H1 (cell line): ENCODE measurements at regions not wholly inside any gene's neighbourhood (a gene's known extent, or its start where the extent isn't known, plus 50 kb on each side); places are given as distances from the start of the nearest gene placed in this dataset.

ENCODE experiments used
- CTCF ChIA-PET: fragments of 300-600 bp; sonication (Branson Sonifier 250); formaldehyde crosslinking; loops from one replicate; lab custom pipeline; 2021; ENCODE audit not compliant: partially characterized antibody; lab: Charles Lee
- POLR2A ChIA-PET: fragments of 300-600 bp; sonication (Branson Sonifier 250); formaldehyde crosslinking; loops from one replicate; lab custom pipeline; 2021; ENCODE audit warnings: inconsistent platforms; ENCODE audit not compliant: partially characterized antibody; lab: Charles Lee
- DNase-seq, 2 experiments: peaks; one replicate each; pipeline versions ENCODE4 v3.0.0 to v3.0.0-alpha.2; 2010 to 2022; ENCODE audit warnings: low spot score in 2 of 2, low read depth in 1 of 2, mixed read lengths in 1 of 2
- FAIRE-seq: peaks from 2 replicates; lab custom pipeline; 2011; peaks lifted over from hg19 to GRCh38; lab: Jason Lieb, UNC
- H2AFZ ChIP-seq: 2 replicates; pipeline ENCODE4 v1.8.1; 2012; ENCODE audit warnings: low read length, inconsistent platforms
- H2AK5ac ChIP-seq: 2 replicates; pipeline ENCODE4 v1.6.1; 2013; ENCODE audit warnings: low read depth, low read length
- H2BK120ac ChIP-seq: replicated peaks from 2 replicates; pipeline ENCODE3; 2013; ENCODE audit warnings: low read depth, low read length, inconsistent platforms
- H2BK12ac ChIP-seq: 2 replicates; pipeline ENCODE4 v1.6.1; 2013; ENCODE audit warnings: low read depth, low read length
- H2BK15ac ChIP-seq: 2 replicates; pipeline ENCODE4 v1.6.1; 2013; ENCODE audit warnings: low read length
- H2BK20ac ChIP-seq: 2 replicates; pipeline ENCODE4 v1.6.1; 2013; ENCODE audit warnings: low read length
- H2BK5ac ChIP-seq: 2 replicates; pipeline ENCODE4 v1.6.1; 2013; ENCODE audit warnings: low read depth, low read length
- H3K14ac ChIP-seq: 2 replicates; pipeline ENCODE4 v1.6.1; 2013; ENCODE audit warnings: inconsistent platforms; ENCODE audit not compliant: insufficient read length
- H3K18ac ChIP-seq: 2 replicates; pipeline ENCODE4 v1.6.1; 2013; ENCODE audit warnings: low read length; ENCODE audit errors: extremely low read depth
- H3K23ac ChIP-seq: 2 replicates; pipeline ENCODE4 v1.6.1; 2013; ENCODE audit warnings: inconsistent platforms; ENCODE audit not compliant: insufficient read length
- H3K23me2 ChIP-seq: 2 replicates; pipeline ENCODE4 v1.6.1; 2013; ENCODE audit warnings: low read depth, low read length
- H3K27ac ChIP-seq: 2 replicates; pipeline ENCODE4 v1.6.1; 2011; ENCODE audit warnings: low read depth, low read length, inconsistent platforms
- H3K27me3 ChIP-seq, 4 experiments: replicated peaks in 1 of 4; 1 replicate in 1 of 4; 2 replicates in 3 of 4; pipeline versions ENCODE4 v1.6.1 to v1.8.1; 2011 to 2013; ENCODE audit warnings: low read length in 3 of 4, mild to moderate bottlenecking in 3 of 4, inconsistent platforms in 2 of 4, mixed read lengths in 2 of 4, moderate library complexity in 1 of 4; ENCODE audit not compliant: control insufficient read depth in 3 of 4, insufficient read depth in 3 of 4; ENCODE audit errors: extremely low read depth in 1 of 4
- H3K36me3 ChIP-seq, 4 experiments: 2 replicates each; pipeline versions ENCODE4 v1.6.1 to v1.8.1; 2011 to 2013; ENCODE audit warnings: mild to moderate bottlenecking in 4 of 4, low read length in 3 of 4, moderate library complexity in 2 of 4, control low read depth in 1 of 4, inconsistent platforms in 1 of 4; ENCODE audit not compliant: insufficient read depth in 4 of 4, control insufficient read depth in 2 of 4
- H3K4ac ChIP-seq: replicated peaks from 2 replicates; pipeline ENCODE3; 2013; ENCODE audit warnings: low read length, low read depth, mixed read lengths, inconsistent platforms; ENCODE audit not compliant: insufficient read length
- H3K4me1 ChIP-seq, 4 experiments: replicated peaks in 1 of 4; 1 replicate in 1 of 4; 2 replicates in 3 of 4; pipeline versions ENCODE4 v1.6.1 to v1.8.1; 2011 to 2013; ENCODE audit warnings: low read length in 3 of 4, inconsistent platforms in 2 of 4, mixed read lengths in 1 of 4; ENCODE audit not compliant: insufficient read depth in 4 of 4, control insufficient read depth in 3 of 4
- H3K4me2 ChIP-seq, 2 experiments: 2 replicates each; pipeline versions ENCODE4 v1.6.1 to v1.8.1; 2011 to 2013; ENCODE audit warnings: low read depth in 2 of 2, low read length in 2 of 2, control low read depth in 1 of 2, inconsistent platforms in 1 of 2, mild to moderate bottlenecking in 1 of 2; ENCODE audit not compliant: insufficient read depth in 1 of 2
- H3K4me3 ChIP-seq, 4 experiments: fragments of 200-600, 300-600 bp in 1 of 4; sonication (generic), shearing (Covaris generic), sonication (Bioruptor Twin) in 1 of 4; 2 replicates each; pipeline versions ENCODE4 v1.5.1 to v1.8.1; 2011 to 2016; ENCODE audit warnings: low read length in 4 of 4, low read depth in 3 of 4, control low read depth in 2 of 4, inconsistent platforms in 2 of 4, mild to moderate bottlenecking in 2 of 4, mixed read lengths in 1 of 4, moderate library complexity in 1 of 4; ENCODE audit not compliant: insufficient read depth in 2 of 4; ENCODE audit errors: extremely low read depth in 1 of 4
- H3K56ac ChIP-seq: replicated peaks from 2 replicates; pipeline ENCODE3; 2013; ENCODE audit warnings: low read depth, mild to moderate bottlenecking, mixed read lengths, low read length, inconsistent platforms; ENCODE audit not compliant: insufficient read length
- H3K79me1 ChIP-seq: 2 replicates; pipeline ENCODE4 v1.6.1; 2013; ENCODE audit warnings: low read depth, low read length, control low read depth
- H3K79me2 ChIP-seq, 2 experiments: 2 replicates each; pipeline versions ENCODE4 v1.6.1 to v1.8.1; 2012 to 2013; ENCODE audit warnings: low read length in 2 of 2, mild to moderate bottlenecking in 2 of 2, inconsistent platforms in 1 of 2; ENCODE audit not compliant: insufficient read depth in 2 of 2, control insufficient read depth in 1 of 2
- H3K9ac ChIP-seq, 4 experiments: replicated peaks in 1 of 4; 1 replicate in 1 of 4; 2 replicates in 3 of 4; pipeline versions ENCODE4 v1.6.1 to v1.8.1; 2011 to 2013; ENCODE audit warnings: low read depth in 3 of 4, low read length in 3 of 4, control low read depth in 2 of 4, mild to moderate bottlenecking in 2 of 4, moderate library complexity in 2 of 4, inconsistent platforms in 1 of 4; ENCODE audit errors: extremely low read depth in 1 of 4
- H3K9me3 ChIP-seq, 2 experiments: 2 replicates each; pipeline versions ENCODE4 v1.6.1 to v1.8.1; 2012 to 2013; ENCODE audit warnings: mild to moderate bottlenecking in 2 of 2, moderate library complexity in 2 of 2, control low read depth in 1 of 2, inconsistent platforms in 1 of 2, low read depth in 1 of 2, low read length in 1 of 2, mixed read lengths in 1 of 2; ENCODE audit not compliant: insufficient read depth in 2 of 2
- H4K20me1 ChIP-seq, 2 experiments: replicated peaks in 1 of 2; 2 replicates each; pipeline versions ENCODE3 to v1.8.1; 2011 to 2013; ENCODE audit warnings: inconsistent platforms in 2 of 2, low read length in 2 of 2, mild to moderate bottlenecking in 1 of 2; ENCODE audit not compliant: insufficient read depth in 2 of 2, control insufficient read depth in 1 of 2
- H4K5ac ChIP-seq: 2 replicates; pipeline ENCODE4 v1.6.1; 2013; ENCODE audit warnings: low read length, low read depth, mixed read lengths, inconsistent platforms; ENCODE audit not compliant: insufficient read length
- H4K8ac ChIP-seq: 2 replicates; pipeline ENCODE4 v1.8.0; 2013; ENCODE audit warnings: mild to moderate bottlenecking, moderate library complexity, low read length, inconsistent platforms; ENCODE audit not compliant: insufficient read depth; ENCODE audit errors: extremely low read depth
- H4K91ac ChIP-seq: replicated peaks from 2 replicates; pipeline ENCODE3; 2013; ENCODE audit warnings: low read length, mixed read lengths, inconsistent platforms; ENCODE audit not compliant: insufficient read length
- ASH2L ChIP-seq: fragments of 200-600, 300-600 bp; sonication (generic); IDR thresholded peaks from one replicate; pipeline ENCODE4 v1.7.1; 2017; ENCODE audit warnings: low read length
- BACH1 ChIP-seq: IDR thresholded peaks from 2 replicates; pipeline ENCODE4 v1.6.1; 2012; ENCODE audit warnings: low read length, improper control_type of control experiment
- BCL11A ChIP-seq, 2 experiments: IDR thresholded peaks; one replicate each; pipeline ENCODE4 v1.6.1; 2011; ENCODE audit warnings: low read depth in 2 of 2, low read length in 2 of 2, mild to moderate bottlenecking in 2 of 2
- CBX5 ChIP-seq: fragments of 300-800, 300-1000 bp; sonication (generic); IDR thresholded peaks from 2 replicates; pipeline ENCODE4 v1.7.1; 2016; ENCODE audit warnings: antibody characterized with exemption, low read length, low read depth
- CEBPB ChIP-seq: IDR thresholded peaks from 2 replicates; pipeline ENCODE4 v1.6.1; 2012; ENCODE audit warnings: low read depth, low read length
- JUN ChIP-seq: IDR thresholded peaks from 2 replicates; pipeline ENCODE4 v1.6.1; 2011; ENCODE audit warnings: low read depth, mild to moderate bottlenecking, improper control_type of control experiment, low read length
- KDM1A ChIP-seq: fragments of 200-600, 300-600 bp; sonication (generic); IDR thresholded peaks from 2 replicates; pipeline ENCODE4 v1.7.1; 2016; ENCODE audit warnings: mild to moderate bottlenecking, low read length, borderline replicate concordance
- KDM5A ChIP-seq: fragments of 200-600 bp; IDR thresholded peaks from 2 replicates; pipeline ENCODE4 v1.7.1; 2012; ENCODE audit warnings: mild to moderate bottlenecking, low read length, inconsistent platforms, mixed read lengths
- NANOG ChIP-seq: IDR thresholded peaks from 2 replicates; pipeline ENCODE4 v1.6.1; 2011; ENCODE audit warnings: low read length, low read depth, mild to moderate bottlenecking, inconsistent platforms; ENCODE audit not compliant: insufficient read depth, poor library complexity, severe bottlenecking
- PHF8 ChIP-seq: fragments of 200-600 bp; sonication (generic); conservative IDR thresholded peaks from 2 replicates; pipeline ENCODE4 v1.7.1; 2012; ENCODE audit warnings: low read depth, mild to moderate bottlenecking, inconsistent platforms, low read length, moderate library complexity
- POLR2A ChIP-seq, 2 experiments: IDR thresholded peaks; 1 replicate in 1 of 2; 2 replicates in 1 of 2; pipeline ENCODE4 v1.6.1; 2011; ENCODE audit warnings: low read depth in 2 of 2, low read length in 2 of 2, mild to moderate bottlenecking in 2 of 2; ENCODE audit errors: control extremely low read depth in 1 of 2
- RXRA ChIP-seq: IDR thresholded peaks from 2 replicates; pipeline ENCODE4 v1.6.1; 2011; ENCODE audit warnings: low read depth, mild to moderate bottlenecking, low read length, moderate library complexity; ENCODE audit not compliant: insufficient read depth
- SAP30 ChIP-seq: fragments of 300-600 bp; sonication (generic); IDR thresholded peaks from 2 replicates; pipeline ENCODE4 v1.7.1; 2012; ENCODE audit warnings: low read length, moderate library complexity, mild to moderate bottlenecking, inconsistent platforms; ENCODE audit not compliant: insufficient read depth, insufficient replicate concordance
- SP2 ChIP-seq: IDR thresholded peaks from 2 replicates; pipeline ENCODE4 v1.6.1; 2012; ENCODE audit warnings: mild to moderate bottlenecking, low read length, inconsistent platforms
- TCF12 ChIP-seq: IDR thresholded peaks from 2 replicates; pipeline ENCODE4 v1.6.1; 2011; ENCODE audit warnings: low read depth, mild to moderate bottlenecking, low read length
- YY1 ChIP-seq: IDR thresholded peaks from 2 replicates; pipeline ENCODE4 v1.6.1; 2011; ENCODE audit warnings: low read depth, mild to moderate bottlenecking, low read length
- WGBS, 2 experiments: shearing (Covaris generic) in 1 of 2; methylation state at CpG; one replicate each; pipeline versions ENCODE4 v1.1.6 to v1.1.7; 2013 to 2015; ENCODE audit warnings: low lambda C conversion rate in 2 of 2, mixed read lengths in 2 of 2, inconsistent platforms in 1 of 2, low coverage in 1 of 2, missing lambda C conversion rate in 1 of 2; ENCODE audit not compliant: insufficient replicate concordance in 2 of 2, insufficient coverage in 1 of 2, insufficient read length in 1 of 2; ENCODE audit errors: extremely low coverage in 1 of 2, missing lambda C conversion rate in 1 of 2; 5-methylcytosine and 5-hydroxymethylcytosine counted together

- Histone ChIP-seq H3K18ac (no peak overlapping the region), H3K23ac (no peak overlapping the region), H3K56ac (no peak overlapping the region), H3K9ac (no peak overlapping the region), H3K27me3 (no peaks in the 10 kb centered on the region), H2BK5ac (no peak overlapping the region), H4K91ac (no peak overlapping the region), H3K79me2 (no peaks in the 10 kb centered on the region), H2BK12ac (no peak overlapping the region), H3K4me2 (no peak overlapping the region), H3K14ac (no peak overlapping the region), H4K8ac (no peak overlapping the region), H3K4me3 (no peak overlapping the region), H3K27ac (no peak overlapping the region), H4K5ac (no peak overlapping the region), H2BK20ac (no peak overlapping the region), H2AFZ (no peak overlapping the region), H2BK120ac (no peak overlapping the region), H2AK5ac (no peak overlapping the region), H3K79me1 (no peaks in the 10 kb centered on the region), H3K36me3 (no peaks in the 10 kb centered on the region), H3K4ac (no peak overlapping the region), H3K23me2 (no peaks in the 10 kb centered on the region), H4K20me1 (no peaks in the 10 kb centered on the region), H3K4me1 (no peaks in the 10 kb centered on the region), H2BK15ac (no peak overlapping the region), H3K9me3 (no peaks in the 10 kb centered on the region)
- ChIA-PET POLR2A (no interaction called here), CTCF (no interaction called here)
- FAIRE-seq (no peak), DNase-seq (no peak)
- WGBS, 2 experiments = 89% methylated on average over 1 of the region's 1 CpG; no CpG with 5 or more reads in 1 of the 2 experiments
- no peak for TF ChIP-seq POLR2A (IDR thresholded peaks at IDR 0.05; ENCODE audit: control extremely low read depth in 1 of 2, low read depth in 2 of 2, low read length in 2 of 2)
- no peak for TF ChIP-seq NANOG
- no peak for TF ChIP-seq CEBPB
- TF ChIP-seq KDM1A = no peak
- no peak for TF ChIP-seq JUN
- TF ChIP-seq TCF12 = no peak
- no peak for TF ChIP-seq BCL11A (IDR thresholded peaks at IDR 0.05; ENCODE audit: low read depth in 2 of 2, low read length in 2 of 2)
- TF ChIP-seq SAP30 = no peak
- no peak for TF ChIP-seq PHF8
- no peak for TF ChIP-seq CBX5
- no peak for TF ChIP-seq YY1
- no peak for TF ChIP-seq ASH2L
- no peak for TF ChIP-seq KDM5A
- TF ChIP-seq SP2 = no peak
- no peak for TF ChIP-seq RXRA
- no peak for TF ChIP-seq BACH1
These were observed 184.4 kb downstream of the DKK2 start for GRCh38 chr4:106851726-106852125.
